ENCODE measurements at regions not wholly inside any gene's neighbourhood (a gene's known extent, or its start where the extent isn't known, plus 50 kb on each side); places are given as distances from the start of the nearest gene placed in this dataset.

GRCh38 chr6:10235344-10235743, 179.5 kb downstream of the TFAP2A start:
- DNase-seq, result no peak

- no peak for DNase-seq
Observed at GRCh38 chr6:10230531-10230930, 184.3 kb downstream of the TFAP2A start.

- no peak for DNase-seq
Observed at GRCh38 chr6:10223841-10224240, 191.0 kb downstream of the TFAP2A start.

- DNase-seq, result no peak
Observed at GRCh38 chr6:10221178-10221577, 193.7 kb downstream of the TFAP2A start.

GRCh38 chr6:10219510-10219909, 195.4 kb downstream of the TFAP2A start:
- DNase-seq, result no peak

GRCh38 chr6:10217111-10217510, 197.8 kb downstream of the TFAP2A start:
- no peak for DNase-seq

- no peak for DNase-seq
Observed at GRCh38 chr6:10215326-10216110, 199.4 kb downstream of the TFAP2A start.

- no peak for DNase-seq
Observed at GRCh38 chr6:10210052-10210451, 204.8 kb downstream of the TFAP2A start.

GRCh38 chr6:10205892-10206291, 209.0 kb downstream of the TFAP2A start:
- DNase-seq, result no peak

GRCh38 chr6:10205120-10205519, 209.8 kb downstream of the TFAP2A start:
- DNase-seq, result no peak

- DNase-seq, result no peak
Observed at GRCh38 chr6:10203651-10204050, 211.2 kb downstream of the TFAP2A start.

- DNase-seq, result no peak
Observed at GRCh38 chr6:10202581-10202980, 212.3 kb downstream of the TFAP2A start.

- DNase-seq, result no peak
Observed at GRCh38 chr6:10201606-10202510, 213.0 kb downstream of the TFAP2A start.

GRCh38 chr6:10196090-10196489, 218.8 kb downstream of the TFAP2A start:
- DNase-seq, result no peak

- DNase-seq, result no peak
Observed at GRCh38 chr6:10194816-10195672, 219.8 kb downstream of the TFAP2A start.

GRCh38 chr6:10193321-10193720, 221.6 kb downstream of the TFAP2A start:
- no peak for DNase-seq

GRCh38 chr6:10190042-10190441, 224.8 kb downstream of the TFAP2A start:
- no peak for DNase-seq

GRCh38 chr6:10184371-10185227, 230.3 kb downstream of the TFAP2A start:
- DNase-seq, result no peak

- no peak for DNase-seq
Observed at GRCh38 chr6:10180138-10181074, 234.5 kb downstream of the TFAP2A start.

GRCh38 chr6:10177704-10178103, 237.2 kb downstream of the TFAP2A start:
- DNase-seq, result no peak

- no peak for DNase-seq
Observed at GRCh38 chr6:10175362-10175761, 239.5 kb downstream of the TFAP2A start.

Data from DMS79 treated with DMSO at 0.1 percent for 48 hours (cell line).